ENCODE measurements at regions not wholly inside any gene's neighbourhood (a gene's known extent, or its start where the extent isn't known, plus 50 kb on each side); places are given as distances from the start of the nearest gene placed in this dataset.

DNA sequence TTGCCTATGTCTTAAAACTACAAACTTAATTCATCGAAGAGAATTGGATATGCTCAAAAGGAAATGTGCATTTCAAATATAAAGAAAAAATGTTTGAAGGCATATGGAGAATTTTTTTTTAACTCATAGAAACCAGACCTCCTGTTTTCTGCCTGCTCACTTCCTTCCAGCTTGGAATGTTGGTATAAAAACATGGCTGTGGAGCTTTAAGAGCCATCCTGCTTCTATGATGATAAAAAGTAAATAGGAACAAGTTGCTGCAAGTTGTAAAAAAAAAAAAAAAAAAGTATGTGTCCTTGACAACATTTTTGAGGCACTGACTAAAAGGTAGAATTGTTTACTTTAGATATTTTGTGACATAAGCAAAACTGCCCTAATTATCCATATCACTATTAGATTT is 1230.7 kb downstream of the PCDH9 start:
- Histone ChIP-seq H3K4me1 (no peaks in the 10 kb centered on the region), H3K9me3 (no peaks in the 10 kb centered on the region), H3K27ac (no peak overlapping the region), H3K27me3 (no peaks in the 10 kb centered on the region), H3K4me3 (no peak overlapping the region), H3K36me3 (replicated peaks in 1 of 2; ENCODE audit: insufficient read depth in 1 of 2, low read depth in 2 of 2) (no peaks in the 10 kb centered on the region)
- 64 to 80% methylated on average over 1 of the region's 1 CpG for WGBS, 2 donors
- DNase-seq (no peak), ATAC-seq (no peak)
- no peak for TF ChIP-seq CTCF (IDR thresholded peaks at IDR 0.05)
- no peak for TF ChIP-seq POLR2A (IDR thresholded peaks at IDR 0.05)
- intact Hi-C loops (cut with DNase I) = no loop called here

DNA sequence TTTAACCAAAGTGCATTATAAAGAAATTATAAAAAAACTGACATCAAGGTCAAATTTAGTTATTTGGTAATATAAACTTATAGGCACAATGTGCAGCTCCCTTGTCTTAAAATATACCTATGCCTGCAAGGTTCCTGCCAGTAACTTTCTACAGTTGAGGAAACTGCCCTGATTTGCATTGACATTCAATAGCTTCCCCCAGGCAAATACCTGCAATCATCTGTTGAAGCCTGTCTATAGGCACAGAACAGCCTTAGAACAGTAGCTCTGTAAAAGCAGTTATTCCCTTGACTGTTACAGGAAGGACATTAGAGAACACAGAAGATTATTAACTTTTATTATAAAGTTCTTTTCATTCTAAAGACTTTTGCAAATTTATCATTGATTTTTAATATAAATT is 1239.5 kb downstream of the PCDH9 start:
- no peak for DNase-seq
- H3K27ac ChIP-seq = no peak overlapping the region
- H3K27me3 ChIP-seq = no peaks in the 10 kb centered on the region
- H3K9me3 ChIP-seq = no peaks in the 10 kb centered on the region
- no peaks in the 10 kb centered on the region for H3K36me3 ChIP-seq (replicated peaks in 1 of 2; ENCODE audit: insufficient read depth in 1 of 2, low read depth in 2 of 2)
- intact Hi-C loops (cut with DNase I) = no loop called here
- no peaks in the 10 kb centered on the region for H3K4me1 ChIP-seq
- no peak overlapping the region for H3K4me3 ChIP-seq
- no peak for ATAC-seq
- TF ChIP-seq CTCF (IDR thresholded peaks at IDR 0.05) = no peak
- no peak for TF ChIP-seq POLR2A (IDR thresholded peaks at IDR 0.05)

DNA sequence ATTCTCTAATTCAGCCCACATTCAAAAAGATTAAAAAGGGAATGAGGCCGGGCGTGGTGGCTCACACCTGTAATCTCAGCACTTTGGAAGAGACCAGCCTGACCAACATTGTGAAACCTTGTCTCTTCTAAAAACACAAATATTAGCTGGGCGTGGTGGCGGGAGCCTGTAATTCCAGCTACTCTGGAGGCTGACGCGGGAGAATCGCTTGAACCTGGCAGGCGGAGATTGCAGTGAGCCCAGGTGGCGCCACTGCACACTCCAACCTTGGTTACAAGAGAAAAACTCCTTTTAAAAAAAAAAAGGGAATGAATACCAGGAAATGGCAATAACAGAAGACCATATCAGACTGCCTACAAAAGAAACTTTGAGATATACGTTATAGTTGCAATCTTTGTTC is 1244.5 kb downstream of the PCDH9 start:
- Histone ChIP-seq H3K27ac (no peak overlapping the region), H3K9me3 (no peaks in the 10 kb centered on the region), H3K4me3 (no peak overlapping the region), H3K4me1 (no peaks in the 10 kb centered on the region), H3K36me3 (replicated peaks in 1 of 2; ENCODE audit: insufficient read depth in 1 of 2, low read depth in 2 of 2) (no peaks in the 10 kb centered on the region), H3K27me3 (no peaks in the 10 kb centered on the region)
- WGBS, 2 donors = 85% methylated on average over 10 of the region's 10 CpGs
- no peak for DNase-seq
- intact Hi-C loops (cut with DNase I) = no loop called here
- TF ChIP-seq CTCF (IDR thresholded peaks at IDR 0.05) (no peak), POLR2A (IDR thresholded peaks at IDR 0.05) (no peak)
- no peak for ATAC-seq

DNA sequence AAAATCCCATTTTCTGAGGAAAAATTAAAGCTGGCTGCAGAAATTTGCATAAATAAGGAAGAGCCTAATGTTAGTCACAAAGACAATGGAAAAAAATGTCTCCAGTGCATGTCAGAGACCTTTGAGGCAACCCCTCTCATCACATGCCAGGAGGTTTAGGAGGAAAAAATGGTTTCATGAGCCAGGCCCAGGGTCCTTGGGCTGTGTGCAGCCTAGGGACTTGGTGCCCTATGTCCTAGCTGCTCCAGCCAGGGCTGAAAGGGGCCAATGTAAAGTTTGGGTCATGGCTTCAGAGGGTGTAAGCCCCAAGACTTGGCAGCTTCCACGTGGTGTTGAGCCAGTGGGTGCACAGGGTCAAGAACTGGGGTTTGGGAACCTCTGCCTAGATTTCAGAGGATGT is 1252.6 kb downstream of the PCDH9 start:
- TF ChIP-seq POLR2A (IDR thresholded peaks at IDR 0.05) = no peak
- no peak for TF ChIP-seq CTCF (IDR thresholded peaks at IDR 0.05)
- WGBS, 2 donors = 24% methylated on average over 1 of the region's 1 CpG; no CpG with 5 or more reads in 1 of the 2 donors
- ATAC-seq (no peak), DNase-seq (no peak)
- Histone ChIP-seq H3K4me3 (no peak overlapping the region), H3K36me3 (replicated peaks in 1 of 2; ENCODE audit: insufficient read depth in 1 of 2, low read depth in 2 of 2) (no peaks in the 10 kb centered on the region), H3K9me3 (no peaks in the 10 kb centered on the region), H3K27ac (no peak overlapping the region), H3K4me1 (no peaks in the 10 kb centered on the region), H3K27me3 (no peaks in the 10 kb centered on the region)
- intact Hi-C loops (cut with DNase I) = no loop called here

- ATAC-seq (no peak), DNase-seq (no peak)
- no peaks in the 10 kb centered on the region for H3K27me3 ChIP-seq
- TF ChIP-seq CTCF (IDR thresholded peaks at IDR 0.05) = no peak
- TF ChIP-seq POLR2A (IDR thresholded peaks at IDR 0.05) = no peak
- H3K4me1 ChIP-seq = no peaks in the 10 kb centered on the region
- H3K9me3 ChIP-seq = no peaks in the 10 kb centered on the region
- H3K36me3 ChIP-seq (replicated peaks in 1 of 2; ENCODE audit: insufficient read depth in 1 of 2, low read depth in 2 of 2) = no peaks in the 10 kb centered on the region
- H3K27ac ChIP-seq = no peak overlapping the region
- WGBS, 2 donors = 45 to 48% methylated on average over 3 of the region's 3 CpGs
- intact Hi-C loops (cut with DNase I) = no loop called here
- no peak overlapping the region for H3K4me3 ChIP-seq
These were observed 1258.6 kb downstream of the PCDH9 start for GRCh38 chr13:65971541-65971940.
